ENCODE measurements at regions not wholly inside any gene's neighbourhood (a gene's known extent, or its start where the extent isn't known, plus 50 kb on each side); places are given as distances from the start of the nearest gene placed in this dataset.

- DNase-seq, result no peak
- no peaks in the 10 kb centered on the region for H4K20me1 ChIP-seq (ENCODE audit: insufficient read depth, low read length)
- H3K4me2 ChIP-seq (ENCODE audit: insufficient read depth, low read length), result no peak overlapping the region
- ATAC-seq (ENCODE audit: insufficient read depth, low read depth), result no peak
- H3K27me3 ChIP-seq (ENCODE audit: insufficient read depth, low read length, poor library complexity), result no peaks in the 10 kb centered on the region
- no peaks in the 10 kb centered on the region for H3K36me3 ChIP-seq (ENCODE audit: insufficient read depth, low read length)
- no peaks in the 10 kb centered on the region for H3K9me3 ChIP-seq (ENCODE audit: insufficient read depth, low read length, severe bottlenecking)
- H2AFZ ChIP-seq (ENCODE audit: low read depth, low read length), result no peak overlapping the region
- H3K27ac ChIP-seq (ENCODE audit: low read length), result no peak overlapping the region
- H3K4me1 ChIP-seq (ENCODE audit: insufficient read depth, low read length), result no peaks in the 10 kb centered on the region
- H3K9ac ChIP-seq (ENCODE audit: low read depth, low read length), result no peak overlapping the region
- no peaks in the 10 kb centered on the region for H3K79me2 ChIP-seq (ENCODE audit: insufficient read depth, low read length)
- no peak for TF ChIP-seq EZH2 (IDR thresholded peaks at IDR 0.05; ENCODE audit: borderline replicate concordance, low read depth, low read length, severe bottlenecking)
- TF ChIP-seq, protein P1, sequence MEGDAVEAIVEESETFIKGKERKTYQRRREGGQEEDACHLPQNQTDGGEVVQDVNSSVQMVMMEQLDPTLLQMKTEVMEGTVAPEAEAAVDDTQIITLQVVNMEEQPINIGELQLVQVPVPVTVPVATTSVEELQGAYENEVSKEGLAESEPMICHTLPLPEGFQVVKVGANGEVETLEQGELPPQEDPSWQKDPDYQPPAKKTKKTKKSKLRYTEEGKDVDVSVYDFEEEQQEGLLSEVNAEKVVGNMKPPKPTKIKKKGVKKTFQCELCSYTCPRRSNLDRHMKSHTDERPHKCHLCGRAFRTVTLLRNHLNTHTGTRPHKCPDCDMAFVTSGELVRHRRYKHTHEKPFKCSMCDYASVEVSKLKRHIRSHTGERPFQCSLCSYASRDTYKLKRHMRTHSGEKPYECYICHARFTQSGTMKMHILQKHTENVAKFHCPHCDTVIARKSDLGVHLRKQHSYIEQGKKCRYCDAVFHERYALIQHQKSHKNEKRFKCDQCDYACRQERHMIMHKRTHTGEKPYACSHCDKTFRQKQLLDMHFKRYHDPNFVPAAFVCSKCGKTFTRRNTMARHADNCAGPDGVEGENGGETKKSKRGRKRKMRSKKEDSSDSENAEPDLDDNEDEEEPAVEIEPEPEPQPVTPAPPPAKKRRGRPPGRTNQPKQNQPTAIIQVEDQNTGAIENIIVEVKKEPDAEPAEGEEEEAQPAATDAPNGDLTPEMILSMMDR (IDR thresholded peaks at IDR 0.05; ENCODE audit: borderline replicate concordance, extremely low read depth, low read length, poor library complexity, severe bottlenecking), result no peak
- no peak overlapping the region for H3K4me3 ChIP-seq (ENCODE audit: low read depth in 1 of 2, low read length in 2 of 2)
Observed at GRCh38 chr6:76453270-76453669, 380.8 kb upstream of the IMPG1 start.

DNA sequence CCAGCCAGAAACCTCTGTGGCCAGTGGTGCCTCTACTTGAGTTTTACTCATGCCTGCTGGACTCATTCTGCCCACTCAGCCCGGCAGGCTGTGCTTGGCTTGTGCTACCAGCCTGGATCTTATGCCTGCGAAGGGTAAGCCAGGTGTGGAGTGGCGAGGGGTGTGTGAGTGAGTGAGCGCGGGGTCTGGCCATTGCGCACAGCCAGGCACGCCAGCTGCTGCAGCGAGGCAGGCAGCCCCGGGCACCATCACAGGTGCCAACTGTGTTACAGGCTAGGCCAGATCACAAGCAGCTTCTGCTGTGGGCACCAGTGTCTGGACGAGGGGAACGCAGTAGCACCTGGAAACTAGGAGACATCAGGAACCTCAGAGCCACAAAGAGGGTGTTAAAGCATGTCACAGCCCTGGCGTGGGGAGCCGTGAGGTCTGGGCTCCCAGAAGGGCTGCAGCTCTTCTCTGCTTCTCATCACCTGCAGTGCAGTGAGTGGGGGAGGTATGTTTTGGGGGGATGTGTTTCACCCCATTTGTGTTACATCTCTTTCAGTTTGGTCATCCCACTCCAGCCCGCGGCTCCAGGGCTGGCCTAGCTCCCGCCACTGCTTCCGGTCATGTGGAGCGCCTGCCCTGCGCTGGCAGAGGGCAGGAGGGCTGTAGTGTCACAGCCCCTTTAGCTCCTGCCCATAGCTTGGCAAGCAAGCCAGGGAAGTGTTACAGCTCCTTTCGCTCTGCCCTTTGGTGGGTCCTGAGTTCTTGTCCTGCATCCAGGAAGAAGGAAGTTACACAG lies 379.7 kb upstream of the IMPG1 start:
- Histone ChIP-seq H3K36me3 (ENCODE audit: insufficient read depth, low read length) (no peaks in the 10 kb centered on the region), H3K9me3 (ENCODE audit: insufficient read depth, low read length, severe bottlenecking) (no peaks in the 10 kb centered on the region), H3K27me3 (ENCODE audit: insufficient read depth, low read length, poor library complexity) (no peaks in the 10 kb centered on the region), H3K4me2 (ENCODE audit: insufficient read depth, low read length) (no peak overlapping the region), H3K27ac (ENCODE audit: low read length) (no peak overlapping the region), H4K20me1 (ENCODE audit: insufficient read depth, low read length) (no peaks in the 10 kb centered on the region), H2AFZ (ENCODE audit: low read depth, low read length) (no peak overlapping the region), H3K9ac (ENCODE audit: low read depth, low read length) (no peak overlapping the region), H3K4me1 (ENCODE audit: insufficient read depth, low read length) (no peaks in the 10 kb centered on the region), H3K79me2 (ENCODE audit: insufficient read depth, low read length) (no peaks in the 10 kb centered on the region), H3K4me3 (ENCODE audit: low read depth in 1 of 2, low read length in 2 of 2) (no peak overlapping the region)
- no peak for TF ChIP-seq EZH2 (IDR thresholded peaks at IDR 0.05; ENCODE audit: borderline replicate concordance, low read depth, low read length, severe bottlenecking)
- TF ChIP-seq, protein P1 (IDR thresholded peaks at IDR 0.05; ENCODE audit: borderline replicate concordance, extremely low read depth, low read length, poor library complexity, severe bottlenecking), result no peak
- ATAC-seq (ENCODE audit: insufficient read depth, low read depth) (no peak), DNase-seq (no peak)

DNA sequence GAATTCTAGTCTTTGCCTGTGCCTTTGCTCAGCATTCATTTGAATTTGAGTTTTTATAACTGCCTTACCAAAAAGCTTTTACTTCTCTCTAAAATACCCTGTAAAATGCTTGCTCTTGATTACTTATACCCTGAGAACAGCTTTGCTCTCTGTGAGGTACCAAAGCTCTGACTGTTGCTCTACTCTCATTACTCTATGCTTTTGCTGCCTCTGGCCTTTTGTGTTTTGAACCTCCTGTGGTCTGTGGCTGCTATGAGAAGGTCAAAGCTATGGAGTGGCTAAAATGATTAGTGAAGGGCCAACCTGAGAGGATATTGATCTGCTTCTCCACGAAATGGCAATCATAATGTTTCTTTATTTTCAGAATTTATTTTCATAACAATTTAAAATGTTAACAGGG lies 375.6 kb upstream of the IMPG1 start:
- no peak overlapping the region for H3K4me3 ChIP-seq (ENCODE audit: low read depth in 1 of 2, low read length in 2 of 2)
- H2AFZ ChIP-seq (ENCODE audit: low read depth, low read length), result no peak overlapping the region
- no peaks in the 10 kb centered on the region for H3K79me2 ChIP-seq (ENCODE audit: insufficient read depth, low read length)
- ATAC-seq (ENCODE audit: insufficient read depth, low read depth) (no peak), DNase-seq (no peak)
- no peak overlapping the region for H3K27ac ChIP-seq (ENCODE audit: low read length)
- H3K9me3 ChIP-seq (ENCODE audit: insufficient read depth, low read length, severe bottlenecking), result no peaks in the 10 kb centered on the region
- H3K4me2 ChIP-seq (ENCODE audit: insufficient read depth, low read length), result no peak overlapping the region
- H3K4me1 ChIP-seq (ENCODE audit: insufficient read depth, low read length), result no peaks in the 10 kb centered on the region
- H4K20me1 ChIP-seq (ENCODE audit: insufficient read depth, low read length), result no peaks in the 10 kb centered on the region
- H3K36me3 ChIP-seq (ENCODE audit: insufficient read depth, low read length), result no peaks in the 10 kb centered on the region
- no peaks in the 10 kb centered on the region for H3K27me3 ChIP-seq (ENCODE audit: insufficient read depth, low read length, poor library complexity)
- no peak for TF ChIP-seq EZH2 (IDR thresholded peaks at IDR 0.05; ENCODE audit: borderline replicate concordance, low read depth, low read length, severe bottlenecking)
- TF ChIP-seq, protein P1 (IDR thresholded peaks at IDR 0.05; ENCODE audit: borderline replicate concordance, extremely low read depth, low read length, poor library complexity, severe bottlenecking), result no peak
- H3K9ac ChIP-seq (ENCODE audit: low read depth, low read length), result no peak overlapping the region

All from DND-41 (cell line).